GM04503 (cell line): ENCODE measurements at regions not wholly inside any gene's neighbourhood (a gene's known extent, or its start where the extent isn't known, plus 50 kb on each side); places are given as distances from the start of the nearest gene placed in this dataset.
"Not testable (repeated sequence)": the region's sequence is repeated elsewhere in the genome, so short reads cannot be mapped to it uniquely, and the experiment has no call there.

Source experiments
- DNase-seq: peaks from one replicate; pipeline ENCODE4 v3.0.0-alpha.2; 2012; ENCODE audit warnings: low read depth

DNA sequence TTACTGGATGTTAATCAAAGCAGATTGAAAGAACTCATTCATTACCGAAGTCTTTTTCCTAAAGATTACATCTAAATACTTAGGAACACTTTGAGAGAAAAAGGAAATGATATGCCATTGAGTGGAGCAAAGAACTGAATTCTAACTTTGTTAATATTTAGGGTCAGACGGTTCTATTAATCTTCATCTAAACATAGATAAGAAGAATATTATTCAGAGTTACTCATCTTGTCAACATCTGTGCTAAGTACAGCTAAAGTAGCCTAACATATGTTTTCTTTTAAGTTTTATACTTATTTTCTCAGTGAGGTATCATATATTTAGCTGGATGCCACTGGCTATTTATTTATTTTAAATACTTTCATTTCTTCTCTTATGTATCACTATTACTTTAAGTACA is 1763.7 kb downstream of the EFNA5 start:
- no peak for DNase-seq

DNA sequence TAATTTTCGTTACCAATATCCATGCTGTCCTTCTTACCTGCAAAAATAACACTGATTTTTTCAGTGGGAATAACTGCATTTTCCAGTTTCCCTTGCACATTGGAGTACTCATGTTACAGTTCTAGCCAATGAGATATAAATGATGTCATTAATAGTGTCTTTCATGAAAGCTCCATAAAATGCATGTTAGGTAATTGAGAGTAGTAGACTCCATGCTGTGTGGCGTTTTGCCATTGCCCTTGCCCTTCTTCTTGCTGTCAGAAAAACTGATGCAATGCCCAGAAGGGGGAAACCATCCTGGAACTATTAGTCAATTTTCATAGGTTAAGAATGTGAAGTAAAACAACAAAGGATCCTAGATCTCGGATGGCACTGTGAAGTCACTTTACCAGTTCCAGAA is 1765.3 kb downstream of the EFNA5 start:
- DNase-seq = no peak

- DNase-seq = no peak
Observed at GRCh38 chr5:105903069-105903468, 1767.7 kb downstream of the EFNA5 start.

DNA sequence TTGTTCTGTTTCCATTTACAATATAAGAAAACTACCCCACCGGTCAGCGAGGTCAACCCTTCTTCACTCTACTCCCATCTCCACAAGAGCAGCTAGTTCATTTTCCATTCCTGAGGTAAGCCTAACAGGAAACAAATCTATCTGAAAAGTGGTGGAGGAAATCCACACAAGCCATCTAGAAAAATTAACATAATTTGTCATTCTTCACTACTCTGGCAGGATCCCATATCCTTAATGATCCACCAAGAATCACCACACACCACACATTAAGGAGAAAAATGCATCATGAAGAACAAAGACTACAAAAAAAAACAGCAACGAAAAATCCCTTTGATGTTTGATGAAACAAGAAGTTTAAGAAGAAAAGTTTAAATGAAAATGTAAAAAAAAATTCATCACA is 1771.0 kb downstream of the EFNA5 start:
- no peak for DNase-seq

- no peak for DNase-seq
Observed at GRCh38 chr5:105898183-105898582, 1772.6 kb downstream of the EFNA5 start.

DNA sequence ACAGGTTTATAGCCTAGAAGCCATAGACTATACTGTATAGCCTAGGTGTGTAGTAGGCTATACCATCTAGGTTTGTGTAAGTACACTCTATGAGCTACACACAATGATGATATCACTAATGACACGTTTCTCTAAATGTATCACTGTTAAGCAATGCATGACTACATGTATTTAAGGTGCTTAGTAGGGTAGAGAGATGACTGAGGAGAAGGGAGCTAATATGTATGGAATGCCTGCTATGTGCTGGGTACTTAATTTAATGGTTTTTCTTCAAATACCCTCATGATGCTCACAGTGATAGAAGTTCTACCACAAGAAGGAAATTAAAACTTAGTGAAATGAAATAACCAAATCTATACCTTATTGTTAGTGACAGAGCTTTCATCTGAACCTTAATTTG is 1785.5 kb downstream of the EFNA5 start:
- DNase-seq = no peak

GRCh38 chr5:105882956-105883481 is 1787.7 kb downstream of the EFNA5 start:
- no peak for DNase-seq

DNA sequence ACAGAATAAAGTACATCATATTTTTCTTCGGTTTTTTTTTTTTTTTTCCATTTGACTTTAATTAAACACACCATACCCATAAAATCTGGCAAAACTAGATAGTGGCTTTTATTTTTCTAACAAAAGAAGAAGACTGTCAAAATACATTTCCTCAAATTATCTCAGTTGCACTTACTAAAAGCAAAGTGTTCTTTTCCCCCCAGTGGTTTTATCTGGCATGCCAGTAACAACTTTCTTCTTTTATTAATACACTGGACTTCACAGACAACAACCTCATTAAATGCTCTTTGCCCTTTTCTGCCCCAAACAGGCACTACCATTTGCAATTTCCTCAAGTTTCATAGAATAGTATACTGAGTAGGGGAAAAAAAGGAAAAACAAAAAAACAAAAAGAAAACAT is 1792.3 kb downstream of the EFNA5 start:
- no peak for DNase-seq

- no peak for DNase-seq
Observed at GRCh38 chr5:105877592-105877991, 1793.1 kb downstream of the EFNA5 start.

DNA sequence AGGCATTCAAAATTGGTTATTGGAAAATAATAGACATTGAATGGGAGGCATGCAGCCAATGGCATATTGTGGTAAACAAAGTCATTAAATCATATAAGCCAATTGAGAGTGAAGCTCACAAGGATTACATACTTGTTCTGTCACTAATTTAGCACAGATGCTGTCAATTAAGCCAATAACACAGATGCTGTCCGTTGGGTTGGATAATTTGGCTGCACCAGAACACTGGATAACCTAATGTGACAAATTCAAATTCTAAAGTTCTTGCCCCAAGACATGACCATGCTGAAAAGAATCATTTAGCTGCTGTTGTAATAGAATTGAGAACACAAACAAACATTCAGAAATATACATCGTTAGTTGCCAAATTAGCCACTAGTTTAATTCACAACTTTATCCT is 1796.4 kb downstream of the EFNA5 start:
- no peak for DNase-seq

GRCh38 chr5:105872569-105873270 is 1798.0 kb downstream of the EFNA5 start:
- no peak for DNase-seq

- DNase-seq = no peak
Observed at GRCh38 chr5:105868038-105868780, 1802.5 kb downstream of the EFNA5 start.

- DNase-seq = no peak
Observed at GRCh38 chr5:105865834-105866233, 1804.9 kb downstream of the EFNA5 start.

DNA sequence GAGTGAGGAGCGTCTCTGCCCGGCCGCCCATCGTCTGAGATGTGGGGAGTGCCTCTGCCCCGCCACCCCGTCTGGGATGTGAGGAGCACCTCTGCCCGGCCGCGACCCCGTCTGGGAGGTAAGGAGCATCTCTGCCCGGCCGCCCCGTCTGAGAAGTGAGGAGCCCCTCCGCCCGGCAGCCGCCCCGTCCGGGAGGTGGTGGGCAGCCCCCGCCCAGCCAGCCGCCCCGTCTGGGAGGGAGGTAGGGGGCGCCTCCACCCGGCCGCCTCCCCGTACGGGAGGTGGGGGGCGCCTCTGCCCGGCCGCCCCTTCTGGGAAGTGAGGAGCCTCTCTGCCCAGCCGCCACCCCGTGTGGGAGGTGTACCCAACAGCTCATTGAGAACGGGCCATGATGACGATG is 1811.4 kb downstream of the EFNA5 start:
- DNase-seq = not testable (repeated sequence)

DNA sequence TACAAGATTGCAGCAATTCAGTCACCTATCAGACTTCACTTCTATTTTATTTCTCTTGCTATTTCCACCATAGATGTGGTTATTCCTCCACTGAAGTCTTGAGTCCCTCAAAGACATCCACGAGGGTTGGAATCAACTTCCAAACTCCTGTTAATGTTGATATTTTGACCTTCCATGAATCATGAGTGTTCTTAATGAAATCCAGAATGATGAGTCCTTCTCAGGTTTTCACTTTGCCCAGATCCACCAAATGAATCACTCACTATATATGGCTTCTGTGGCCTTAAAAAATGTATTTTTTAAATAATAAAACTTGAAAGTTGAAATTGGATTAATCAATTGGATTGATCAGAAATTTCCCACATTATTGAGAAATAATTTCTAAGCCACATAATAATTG is 1821.0 kb downstream of the EFNA5 start:
- DNase-seq = no peak

GRCh38 chr5:105840800-105841199 is 1829.9 kb downstream of the EFNA5 start:
- no peak for DNase-seq

GRCh38 chr5:105836887-105837286 is 1833.8 kb downstream of the EFNA5 start:
- DNase-seq = no peak

GRCh38 chr5:105836268-105836667 is 1834.5 kb downstream of the EFNA5 start:
- no peak for DNase-seq

GRCh38 chr5:105828821-105829220 is 1841.9 kb downstream of the EFNA5 start:
- DNase-seq = no peak

DNA sequence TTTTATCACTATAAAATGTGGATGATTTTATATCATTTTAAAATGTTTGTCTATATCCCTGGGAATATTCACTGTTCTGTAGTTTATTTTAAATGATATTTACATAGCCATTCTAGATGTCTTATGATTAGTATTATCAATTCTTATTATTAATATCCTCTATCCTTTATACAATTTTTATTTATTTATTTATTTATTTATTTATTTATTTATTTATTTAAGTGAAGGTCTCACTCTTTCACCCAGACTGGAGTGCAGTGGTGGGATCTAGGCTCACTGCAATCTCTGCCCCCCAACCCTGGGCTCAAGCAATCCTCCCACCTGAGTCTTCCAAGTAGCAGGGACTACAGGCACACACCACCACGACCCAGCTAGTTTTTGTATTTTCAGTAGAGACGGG is 1848.9 kb downstream of the EFNA5 start:
- no peak for DNase-seq

GRCh38 chr5:105817914-105818313 is 1852.8 kb downstream of the EFNA5 start:
- no peak for DNase-seq

- no peak for DNase-seq
Observed at GRCh38 chr5:105817416-105817815, 1853.3 kb downstream of the EFNA5 start.

GRCh38 chr5:105816961-105817360 is 1853.8 kb downstream of the EFNA5 start:
- DNase-seq = no peak

DNA sequence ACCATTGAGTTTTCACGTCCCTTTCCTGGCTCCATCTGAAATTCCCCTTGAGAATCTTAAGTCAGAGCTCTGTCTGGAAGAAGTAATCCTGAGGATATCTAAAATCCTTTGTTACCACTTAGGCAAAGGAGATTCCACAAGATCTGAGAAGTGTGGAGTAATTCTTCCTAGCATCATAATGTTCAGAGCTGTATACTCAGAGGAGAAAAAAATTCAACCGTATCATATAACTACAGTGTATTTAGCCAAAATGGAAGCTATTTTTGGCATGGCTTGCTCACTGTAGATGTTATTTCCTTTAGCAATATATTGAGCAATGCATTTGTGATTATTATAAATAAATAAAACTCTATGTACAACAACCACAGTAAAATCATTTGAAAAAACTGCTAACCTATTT is 1858.4 kb downstream of the EFNA5 start:
- DNase-seq = no peak
